Renal cortex interstitium (tissue), 11 donors: ENCODE measurements at regions not wholly inside any gene's neighbourhood (a gene's known extent, or its start where the extent isn't known, plus 50 kb on each side); places are given as distances from the start of the nearest gene placed in this dataset.

Experiments
- DNase-seq, 11 donors: peaks; one replicate each; pipeline ENCODE4 v3.0.0-alpha.2; 2013; ENCODE audit warnings: low read depth in 9 of 11, low spot score in 4 of 11; ENCODE audit errors: extremely low read depth in 1 of 11

- no peak for DNase-seq
Measured at GRCh38 chr1:103266036-103266435, 157.7 kb upstream of the COL11A1 start.

GRCh38 chr1:103265551-103265950 lies 157.2 kb upstream of the COL11A1 start:
- no peak for DNase-seq

- DNase-seq, result no peak
Measured at GRCh38 chr1:103259982-103260381, 151.7 kb upstream of the COL11A1 start.

- DNase-seq, result no peak
Measured at GRCh38 chr1:103256490-103256889, 148.2 kb upstream of the COL11A1 start.

- no peak for DNase-seq
Measured at GRCh38 chr1:103254691-103255090, 146.4 kb upstream of the COL11A1 start.

- no peak for DNase-seq
Measured at GRCh38 chr1:103250441-103250861, 142.1 kb upstream of the COL11A1 start.

- no peak for DNase-seq
Measured at GRCh38 chr1:103248417-103249102, 140.2 kb upstream of the COL11A1 start.

GRCh38 chr1:103247517-103247916 lies 139.2 kb upstream of the COL11A1 start:
- no peak for DNase-seq

GRCh38 chr1:103243481-103243880 lies 135.2 kb upstream of the COL11A1 start:
- no peak for DNase-seq

GRCh38 chr1:103239034-103239433 lies 130.7 kb upstream of the COL11A1 start:
- DNase-seq, result no peak

- DNase-seq, result no peak
Measured at GRCh38 chr1:103230061-103230460, 121.7 kb upstream of the COL11A1 start.

- DNase-seq, result peak in 2 of 11 donors; percentile 1 to 5
Measured at GRCh38 chr1:103220631-103221041, 112.3 kb upstream of the COL11A1 start.

- no peak for DNase-seq
Measured at GRCh38 chr1:103218821-103219220, 110.5 kb upstream of the COL11A1 start.

- DNase-seq, result no peak
Measured at GRCh38 chr1:103218369-103218768, 110.0 kb upstream of the COL11A1 start.

GRCh38 chr1:103211073-103211472 lies 102.8 kb upstream of the COL11A1 start:
- no peak for DNase-seq

- DNase-seq, result no peak
Measured at GRCh38 chr1:103208844-103209243, 100.5 kb upstream of the COL11A1 start.

- DNase-seq, result no peak
Measured at GRCh38 chr1:103199001-103199400, 90.7 kb upstream of the COL11A1 start.

GRCh38 chr1:103198076-103198475 lies 89.8 kb upstream of the COL11A1 start:
- DNase-seq, result no peak

GRCh38 chr1:103197216-103197615 lies 88.9 kb upstream of the COL11A1 start:
- no peak for DNase-seq

GRCh38 chr1:103194984-103195383 lies 86.7 kb upstream of the COL11A1 start:
- no peak for DNase-seq

- DNase-seq, result no peak
Measured at GRCh38 chr1:103194060-103194459, 85.7 kb upstream of the COL11A1 start.
